VCaP (cell line): ENCODE measurements at regions not wholly inside any gene's neighbourhood (a gene's known extent, or its start where the extent isn't known, plus 50 kb on each side); places are given as distances from the start of the nearest gene placed in this dataset.

Experiments
- H3K27ac ChIP-seq: fragments of 450-650 bp; 2 replicates; pipeline ENCODE4 v1.5.1; 2017
- TF ChIP-seq, protein P1 (sequence below): fragments of 450-650 bp; conservative IDR thresholded peaks from 2 replicates; pipeline ENCODE4 v1.5.1; 2017; ENCODE audit warnings: mild to moderate bottlenecking, moderate library complexity

- TF ChIP-seq, protein P1, sequence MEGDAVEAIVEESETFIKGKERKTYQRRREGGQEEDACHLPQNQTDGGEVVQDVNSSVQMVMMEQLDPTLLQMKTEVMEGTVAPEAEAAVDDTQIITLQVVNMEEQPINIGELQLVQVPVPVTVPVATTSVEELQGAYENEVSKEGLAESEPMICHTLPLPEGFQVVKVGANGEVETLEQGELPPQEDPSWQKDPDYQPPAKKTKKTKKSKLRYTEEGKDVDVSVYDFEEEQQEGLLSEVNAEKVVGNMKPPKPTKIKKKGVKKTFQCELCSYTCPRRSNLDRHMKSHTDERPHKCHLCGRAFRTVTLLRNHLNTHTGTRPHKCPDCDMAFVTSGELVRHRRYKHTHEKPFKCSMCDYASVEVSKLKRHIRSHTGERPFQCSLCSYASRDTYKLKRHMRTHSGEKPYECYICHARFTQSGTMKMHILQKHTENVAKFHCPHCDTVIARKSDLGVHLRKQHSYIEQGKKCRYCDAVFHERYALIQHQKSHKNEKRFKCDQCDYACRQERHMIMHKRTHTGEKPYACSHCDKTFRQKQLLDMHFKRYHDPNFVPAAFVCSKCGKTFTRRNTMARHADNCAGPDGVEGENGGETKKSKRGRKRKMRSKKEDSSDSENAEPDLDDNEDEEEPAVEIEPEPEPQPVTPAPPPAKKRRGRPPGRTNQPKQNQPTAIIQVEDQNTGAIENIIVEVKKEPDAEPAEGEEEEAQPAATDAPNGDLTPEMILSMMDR = no peak
- no peak overlapping the region for H3K27ac ChIP-seq
These were observed 934.7 kb upstream of the PRMT6 start for GRCh38 chr1:106121728-106122127.

DNA sequence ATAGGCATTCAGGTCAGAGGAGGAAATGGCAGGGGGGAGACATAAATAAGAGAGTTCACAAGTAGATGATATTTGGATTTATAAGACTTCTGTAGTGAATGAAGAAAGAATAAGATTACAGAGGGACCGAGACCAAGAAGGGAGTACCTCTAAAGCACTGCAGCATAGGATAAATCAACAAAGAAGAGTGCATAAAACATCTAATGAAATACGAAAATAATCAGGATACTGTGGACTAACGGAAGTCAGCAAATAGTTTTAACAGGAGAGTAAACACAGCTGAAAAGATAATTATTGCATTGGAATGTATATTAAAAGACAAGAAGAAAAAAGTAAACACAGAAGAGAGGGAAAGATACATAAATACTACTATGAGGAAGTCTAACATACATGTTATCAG, 921.9 kb upstream of the PRMT6 start:
- no peak overlapping the region for H3K27ac ChIP-seq
- TF ChIP-seq, protein P1 = no peak

- no peak overlapping the region for H3K27ac ChIP-seq
- TF ChIP-seq, protein P1 = no peak
These were observed 883.4 kb upstream of the PRMT6 start for GRCh38 chr1:106173101-106173500.

- TF ChIP-seq, protein P1 = no peak
- H3K27ac ChIP-seq = no peak overlapping the region
These were observed 877.7 kb upstream of the PRMT6 start for GRCh38 chr1:106178791-106179190.

GRCh38 chr1:106181866-106182265, 874.6 kb upstream of the PRMT6 start:
- TF ChIP-seq, protein P1 = no peak
- H3K27ac ChIP-seq = no peak overlapping the region

GRCh38 chr1:106185089-106185488, 871.4 kb upstream of the PRMT6 start:
- TF ChIP-seq, protein P1 = no peak
- no peak overlapping the region for H3K27ac ChIP-seq

GRCh38 chr1:106189780-106190179, 866.7 kb upstream of the PRMT6 start:
- TF ChIP-seq, protein P1 = no peak
- no peak overlapping the region for H3K27ac ChIP-seq

DNA sequence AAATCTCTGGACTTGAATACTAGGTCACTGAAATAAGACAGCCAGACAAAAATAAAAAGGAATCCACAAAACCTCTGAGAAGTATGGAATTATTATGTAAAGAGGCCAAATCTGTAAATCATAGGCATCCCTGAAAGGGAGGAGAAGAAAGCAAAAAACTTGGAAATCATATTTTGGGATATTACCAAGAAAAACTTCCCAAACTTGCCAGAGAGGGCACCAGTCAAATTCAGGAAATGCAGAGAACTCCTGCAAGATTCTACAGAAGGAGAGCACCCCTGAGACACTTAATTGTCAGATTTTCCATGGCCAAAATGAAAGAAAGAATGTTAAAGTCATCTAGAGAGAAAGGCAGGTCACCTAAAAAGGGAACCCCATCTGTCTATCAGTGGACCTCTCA, 862.3 kb upstream of the PRMT6 start:
- TF ChIP-seq, protein P1 = no peak
- no peak overlapping the region for H3K27ac ChIP-seq
